Lung (tissue), 11 donors: ENCODE measurements at regions not wholly inside any gene's neighbourhood (a gene's known extent, or its start where the extent isn't known, plus 50 kb on each side); places are given as distances from the start of the nearest gene placed in this dataset.
A peak's percentile ranks its signal among the peaks of the same experiment; 100 is the strongest.
"Not testable (repeated sequence)": the region's sequence is repeated elsewhere in the genome, so short reads cannot be mapped to it uniquely, and the experiment has no call there.

Experiments used
- ATAC-seq: fragments of 200-7000 bp; cut with Tn5 transposase; one replicate; pipeline ENCODE4 v1.9.1; 2020; ENCODE audit warnings: moderate number of reproducible peaks; ENCODE audit not compliant: insufficient read depth, low FRiP score
- DNase-seq, 3 donors: peaks; one replicate each; pipeline ENCODE4 v3.0.0-alpha.2; 2013 to 2017
- H3K27ac ChIP-seq, 2 donors: one replicate each; pipeline ENCODE4 v1.5.1; 2013; ENCODE audit warnings: mild to moderate bottlenecking in 2 of 2, moderate library complexity in 2 of 2, control low read depth in 1 of 2, inconsistent platforms in 1 of 2, low read depth in 1 of 2, low read length in 1 of 2
- H3K27me3 ChIP-seq, 3 donors: one replicate each; pipeline ENCODE4 v1.5.1; 2013; ENCODE audit warnings: low read length in 2 of 3; ENCODE audit not compliant: control insufficient read depth in 3 of 3, insufficient read depth in 3 of 3
- H3K36me3 ChIP-seq, 4 donors: one replicate each; pipeline ENCODE4 v1.5.1; 2013; ENCODE audit warnings: low read length in 4 of 4, mild to moderate bottlenecking in 1 of 4, moderate library complexity in 1 of 4; ENCODE audit not compliant: control insufficient read depth in 4 of 4, insufficient read depth in 4 of 4
- H3K4me1 ChIP-seq, 5 donors: one replicate each; pipeline ENCODE4 v1.5.1; 2013; ENCODE audit warnings: low read length in 5 of 5, mild to moderate bottlenecking in 2 of 5, moderate library complexity in 1 of 5; ENCODE audit not compliant: control insufficient read depth in 5 of 5, insufficient read depth in 5 of 5
- H3K4me3 ChIP-seq: one replicate; pipeline ENCODE4 v1.5.1; 2013; ENCODE audit warnings: mild to moderate bottlenecking, control low read depth, moderate library complexity
- H3K9ac ChIP-seq, 2 donors: one replicate each; pipeline ENCODE4 v1.5.1; 2013; ENCODE audit warnings: low read length in 2 of 2, control low read depth in 1 of 2; ENCODE audit not compliant: insufficient read depth in 1 of 2
- H3K9me3 ChIP-seq, 4 donors: one replicate each; pipeline ENCODE4 v1.5.1; 2013; ENCODE audit warnings: low read length in 3 of 4, mild to moderate bottlenecking in 1 of 4, moderate library complexity in 1 of 4; ENCODE audit not compliant: control insufficient read depth in 4 of 4, insufficient read depth in 3 of 4
- WGBS, 2 donors: extraction: QIAGEN DNeasy Blood & Tissue Kit; methylation state at CpG; one replicate each; pipeline ENCODE4 v1.1.7; 2013; 5-methylcytosine and 5-hydroxymethylcytosine counted together
- TF ChIP-seq, protein P1 (sequence below): IDR thresholded peaks from 2 replicates; pipeline ENCODE4 v1.5.1; 2012; ENCODE audit warnings: mild to moderate bottlenecking; ENCODE audit errors: control extremely low read depth, extremely low read depth
- donor health status: control.
- donor health status: control.
- donor health status: Bipolar disorder and iron deficiency.
- donor health status: healthy.
- donor health status: DM: yes; HTN: yes; CAD: no.

GRCh38 chr15:99796940-99797870 is 64.0 kb upstream of the LYSMD4 start:
- H3K27me3 ChIP-seq, DNase-seq, H3K27ac ChIP-seq, H3K4me1 ChIP-seq, H3K9me3 ChIP-seq, H3K4me3 ChIP-seq, H3K9ac ChIP-seq, ATAC-seq, H3K36me3 ChIP-seq: not testable (repeated sequence)
- WGBS, 2 donors, result 62 to 78% methylated on average over 10 to 15 of the region's 21 CpGs

GRCh38 chr15:99791881-99792807 is 58.9 kb upstream of the LYSMD4 start:
- not testable (repeated sequence) for H3K9me3 ChIP-seq, H3K27ac ChIP-seq, H3K27me3 ChIP-seq, ATAC-seq, H3K9ac ChIP-seq, H3K4me1 ChIP-seq, H3K36me3 ChIP-seq, H3K4me3 ChIP-seq
- 91 to 92% methylated on average over 21 of the region's 22 CpGs for WGBS, 2 donors
- DNase-seq, result peak in 1 of 3 donors; percentile 2

GRCh38 chr15:99790751-99791150 is 57.5 kb upstream of the LYSMD4 start:
- WGBS, 2 donors, result 87 to 92% methylated on average over 7 of the region's 7 CpGs
- not testable (repeated sequence) for H3K27ac ChIP-seq, H3K36me3 ChIP-seq

DNA sequence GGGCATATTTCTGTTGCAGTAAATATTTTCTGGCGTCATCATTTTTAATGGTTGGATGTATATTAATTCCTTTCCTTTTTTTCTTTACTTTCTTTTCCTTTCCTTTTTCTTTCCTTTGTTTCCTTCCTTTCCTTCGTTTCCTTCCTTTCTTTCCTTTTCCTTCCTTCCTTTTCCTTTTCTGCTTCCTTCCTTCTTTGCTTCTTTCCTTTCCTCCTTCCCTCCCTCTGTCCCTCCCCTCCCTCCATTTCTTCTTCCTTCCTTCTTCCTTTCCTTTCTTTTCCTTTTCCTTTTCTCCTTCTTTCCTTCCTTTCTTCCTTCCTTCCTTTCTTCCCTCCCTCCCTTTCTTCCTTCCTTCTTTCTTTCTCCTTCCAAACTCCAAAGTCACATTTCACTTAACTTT is 54.9 kb upstream of the LYSMD4 start:
- H3K27ac ChIP-seq, result no peak overlapping the region

More at GRCh38 chr15:99790751-99791150, 57.5 kb upstream of the LYSMD4 start:
- not testable (repeated sequence) for H3K4me3 ChIP-seq, H3K9me3 ChIP-seq, H3K9ac ChIP-seq, DNase-seq, H3K27me3 ChIP-seq, ATAC-seq, H3K4me1 ChIP-seq

DNA sequence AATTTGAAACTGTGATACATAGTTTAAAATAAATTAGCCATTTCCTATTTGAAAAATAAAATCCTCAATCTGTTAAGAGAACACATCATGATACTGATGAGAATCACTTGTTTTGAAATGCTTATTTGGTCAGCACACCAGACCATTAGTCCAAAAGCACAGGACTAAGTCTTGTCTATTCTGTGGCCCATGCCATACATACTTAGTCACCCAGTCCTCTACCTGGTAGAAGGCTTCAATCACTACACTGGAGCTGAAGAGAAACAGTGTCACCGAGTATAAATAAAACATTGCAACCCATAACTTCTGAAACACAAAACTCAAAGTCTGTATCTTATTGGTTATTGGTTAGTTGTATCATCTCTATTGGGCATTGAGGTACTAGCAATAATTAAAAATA is 51.6 kb upstream of the LYSMD4 start:
- H3K9ac ChIP-seq, ATAC-seq: not testable (repeated sequence)
- 95 to 99% methylated on average over 1 of the region's 1 CpG for WGBS, 2 donors

More for the DNA sequence above, 54.9 kb upstream of the LYSMD4 start:
- no peak overlapping the region for H3K4me3 ChIP-seq
- 78 to 90% methylated on average over 2 of the region's 2 CpGs for WGBS, 2 donors
- TF ChIP-seq, protein P1, sequence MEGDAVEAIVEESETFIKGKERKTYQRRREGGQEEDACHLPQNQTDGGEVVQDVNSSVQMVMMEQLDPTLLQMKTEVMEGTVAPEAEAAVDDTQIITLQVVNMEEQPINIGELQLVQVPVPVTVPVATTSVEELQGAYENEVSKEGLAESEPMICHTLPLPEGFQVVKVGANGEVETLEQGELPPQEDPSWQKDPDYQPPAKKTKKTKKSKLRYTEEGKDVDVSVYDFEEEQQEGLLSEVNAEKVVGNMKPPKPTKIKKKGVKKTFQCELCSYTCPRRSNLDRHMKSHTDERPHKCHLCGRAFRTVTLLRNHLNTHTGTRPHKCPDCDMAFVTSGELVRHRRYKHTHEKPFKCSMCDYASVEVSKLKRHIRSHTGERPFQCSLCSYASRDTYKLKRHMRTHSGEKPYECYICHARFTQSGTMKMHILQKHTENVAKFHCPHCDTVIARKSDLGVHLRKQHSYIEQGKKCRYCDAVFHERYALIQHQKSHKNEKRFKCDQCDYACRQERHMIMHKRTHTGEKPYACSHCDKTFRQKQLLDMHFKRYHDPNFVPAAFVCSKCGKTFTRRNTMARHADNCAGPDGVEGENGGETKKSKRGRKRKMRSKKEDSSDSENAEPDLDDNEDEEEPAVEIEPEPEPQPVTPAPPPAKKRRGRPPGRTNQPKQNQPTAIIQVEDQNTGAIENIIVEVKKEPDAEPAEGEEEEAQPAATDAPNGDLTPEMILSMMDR, result no peak
- DNase-seq, result no peak
- no peaks in the 10 kb centered on the region for H3K9me3 ChIP-seq
- H3K4me1 ChIP-seq, result no peaks in the 10 kb centered on the region
- H3K27me3 ChIP-seq, result no peaks in the 10 kb centered on the region
- H3K9ac ChIP-seq, result no peak overlapping the region
- ATAC-seq, result no peak
- H3K36me3 ChIP-seq, result no peaks in the 10 kb centered on the region

GRCh38 chr15:99783918-99784619 is 50.8 kb upstream of the LYSMD4 start:
- not testable (repeated sequence) for H3K4me1 ChIP-seq, H3K27me3 ChIP-seq, H3K9me3 ChIP-seq, H3K9ac ChIP-seq, DNase-seq, H3K4me3 ChIP-seq, H3K27ac ChIP-seq, H3K36me3 ChIP-seq, ATAC-seq
- WGBS, 2 donors, result 77 to 90% methylated on average over 4 of the region's 4 CpGs

More for the DNA sequence above, 51.6 kb upstream of the LYSMD4 start:
- not testable (repeated sequence) for DNase-seq, H3K27me3 ChIP-seq, H3K36me3 ChIP-seq, H3K4me3 ChIP-seq, H3K27ac ChIP-seq, H3K9me3 ChIP-seq, H3K4me1 ChIP-seq
